Endothelial cell of umbilical vein (primary cell): ENCODE measurements at regions not wholly inside any gene's neighbourhood (a gene's known extent, or its start where the extent isn't known, plus 50 kb on each side); places are given as distances from the start of the nearest gene placed in this dataset.

Experiments used
- BruUV-seq: library from RNA; stranded (reverse); fragments of 400-500 nt; replicated peaks from 2 replicates; lab custom pipeline; 2021; lab: Mats Ljungman, UMichigan
- CTCF ChIA-PET: fragments of 300-600, 350-600 bp; sonication (Branson Sonifier 250); formaldehyde crosslinking; loops from one replicate; lab custom pipeline; 2021; ENCODE audit warnings: antibody characterized with exemption, inconsistent platforms; lab: Charles Lee
- POLR2A ChIA-PET: fragments of 300-600, 350-600 bp; sonication (Branson Sonifier 250); formaldehyde crosslinking; loops from one replicate; lab custom pipeline; 2021; ENCODE audit warnings: antibody characterized with exemption, inconsistent platforms; lab: Charles Lee
- DNase-seq: peaks from one replicate; pipeline ENCODE4 v3.0.0-alpha.2; 2011; ENCODE audit warnings: low read depth, low spot score
- FAIRE-seq: peaks from 2 replicates; lab custom pipeline; 2011; peaks lifted over from hg19 to GRCh38; lab: Jason Lieb, UNC
- H2AFZ ChIP-seq: 2 replicates; pipeline ENCODE4 v1.6.0; 2012; ENCODE audit warnings: low read depth, low read length, control low read depth, inconsistent platforms
- H3K27ac ChIP-seq: 2 replicates; pipeline ENCODE4 v1.5.1; 2011; ENCODE audit warnings: low read depth, mild to moderate bottlenecking, control low read depth, low read length, moderate library complexity; ENCODE audit not compliant: insufficient read depth
- H3K27me3 ChIP-seq, 2 experiments: 2 replicates each; pipeline versions ENCODE4 v1.6.0 to v1.6.1; 2011; ENCODE audit warnings: low read length in 2 of 2, mixed read lengths in 1 of 2; ENCODE audit not compliant: control insufficient read depth in 2 of 2, insufficient read depth in 2 of 2
- H3K36me3 ChIP-seq, 2 experiments: 2 replicates in 1 of 2; 3 replicates in 1 of 2; pipeline ENCODE4 v1.5.1; 2011; ENCODE audit warnings: low read length in 2 of 2, mild to moderate bottlenecking in 1 of 2, moderate library complexity in 1 of 2; ENCODE audit not compliant: control insufficient read depth in 2 of 2, insufficient read depth in 2 of 2; ENCODE audit errors: extremely low read depth in 1 of 2
- H3K4me1 ChIP-seq: 3 replicates; pipeline ENCODE4 v1.5.1; 2011; ENCODE audit warnings: mild to moderate bottlenecking, low read length; ENCODE audit not compliant: control insufficient read depth, insufficient read depth; ENCODE audit errors: extremely low read depth
- H3K4me2 ChIP-seq: 2 replicates; pipeline ENCODE4 v1.6.1; 2011; ENCODE audit warnings: low read length, control low read depth, mixed read lengths; ENCODE audit not compliant: insufficient read depth
- H3K4me3 ChIP-seq, 3 experiments: fragments of 200-600 bp in 1 of 3; sonication (generic), shearing (Covaris generic) in 1 of 3; replicated peaks in 1 of 3; 2 replicates each; pipeline ENCODE4 v1.5.1; 2011 to 2016; ENCODE audit warnings: control low read depth in 3 of 3, low read length in 3 of 3, mild to moderate bottlenecking in 2 of 3, inconsistent platforms in 1 of 3, low read depth in 1 of 3, moderate library complexity in 1 of 3; ENCODE audit not compliant: insufficient read depth in 1 of 3
- H3K79me2 ChIP-seq: 2 replicates; pipeline ENCODE4 v1.6.0; 2012; ENCODE audit warnings: low read length, inconsistent platforms; ENCODE audit not compliant: control insufficient read depth, insufficient read depth
- H3K9ac ChIP-seq: replicated peaks from 2 replicates; pipeline ENCODE3; 2011; ENCODE audit warnings: low read length, control low read depth; ENCODE audit not compliant: insufficient read depth; ENCODE audit errors: extremely low read depth
- H3K9me1 ChIP-seq: replicated peaks from 3 replicates; pipeline ENCODE4 v1.6.0; 2011; ENCODE audit warnings: mild to moderate bottlenecking, low read length; ENCODE audit not compliant: control insufficient read depth, insufficient read depth; ENCODE audit errors: extremely low read depth
- H3K9me3 ChIP-seq: replicated peaks from 2 replicates; pipeline ENCODE4 v1.5.1; 2012; ENCODE audit warnings: low read length, inconsistent platforms; ENCODE audit not compliant: control insufficient read depth, insufficient read depth
- H4K20me1 ChIP-seq: replicated peaks from 2 replicates; pipeline ENCODE3; 2011; ENCODE audit warnings: mild to moderate bottlenecking, low read length; ENCODE audit not compliant: control insufficient read depth, insufficient read depth; ENCODE audit errors: extremely low read depth
- EZH2 ChIP-seq: IDR thresholded peaks from 2 replicates; pipeline ENCODE4 v1.6.1; 2012; ENCODE audit warnings: borderline replicate concordance, low read depth, mild to moderate bottlenecking, moderate library complexity, low read length, inconsistent platforms; ENCODE audit not compliant: severe bottlenecking
- FOS ChIP-seq: IDR thresholded peaks from 2 replicates; pipeline ENCODE4 v1.6.1; 2011; ENCODE audit warnings: mild to moderate bottlenecking, low read length, moderate library complexity, borderline replicate concordance; ENCODE audit not compliant: insufficient read depth
- GATA2 ChIP-seq: IDR thresholded peaks from 2 replicates; pipeline ENCODE4 v1.7.0; 2011; ENCODE audit warnings: low read depth, mild to moderate bottlenecking, moderate library complexity, mixed read lengths, low read length; ENCODE audit not compliant: insufficient read length, insufficient read depth
- JUN ChIP-seq: IDR thresholded peaks from 2 replicates; pipeline ENCODE4 v1.6.1; 2011; ENCODE audit warnings: borderline replicate concordance, low read depth; ENCODE audit not compliant: insufficient read length, insufficient read depth
- MYC ChIP-seq: IDR thresholded peaks from one replicate; pipeline ENCODE4 v1.6.1; 2011; ENCODE audit warnings: mild to moderate bottlenecking, low read depth, low read length
- POLR2A ChIP-seq: IDR thresholded peaks from 2 replicates; pipeline ENCODE4 v1.6.1; 2012; ENCODE audit warnings: low read depth, mild to moderate bottlenecking, control low read depth, low read length
- POLR2AphosphoS5 ChIP-seq: IDR thresholded peaks from 2 replicates; pipeline ENCODE4 v1.6.1; 2012; ENCODE audit warnings: low read depth, mild to moderate bottlenecking, control low read depth, low read length, moderate library complexity; ENCODE audit not compliant: insufficient read depth
- dilution Hi-C: fragments of 300-500 bp; cut with MboI; formaldehyde crosslinking; loops from one replicate; pipeline ENCODE4 v1.15.0; 2019; ENCODE audit warnings: low sequenced_read_pairs; ENCODE audit not compliant: extremely low pct_ligation_motif_present
- intact Hi-C: fragments of 100-400 bp; cut with micrococcal nuclease; formaldehyde crosslinking; loops from one replicate; pipeline ENCODE4 v1.10.0; 2022
- TF ChIP-seq, protein P1 (sequence below): IDR thresholded peaks from 2 replicates; pipeline ENCODE4 v1.6.1; 2011; ENCODE audit not compliant: insufficient read depth, insufficient read length
- TF ChIP-seq, protein P2 (sequence below), 2 donors: IDR thresholded peaks; 1 replicate in 1 of 2; 2 replicates in 1 of 2; pipeline ENCODE4 v1.5.1; 2011; ENCODE audit warnings: low read length in 2 of 2, mild to moderate bottlenecking in 2 of 2, moderate library complexity in 2 of 2, control low read depth in 1 of 2, inconsistent platforms in 1 of 2, low read depth in 1 of 2; ENCODE audit not compliant: insufficient read depth in 1 of 2; ENCODE audit errors: extremely low read depth in 1 of 2

DNA sequence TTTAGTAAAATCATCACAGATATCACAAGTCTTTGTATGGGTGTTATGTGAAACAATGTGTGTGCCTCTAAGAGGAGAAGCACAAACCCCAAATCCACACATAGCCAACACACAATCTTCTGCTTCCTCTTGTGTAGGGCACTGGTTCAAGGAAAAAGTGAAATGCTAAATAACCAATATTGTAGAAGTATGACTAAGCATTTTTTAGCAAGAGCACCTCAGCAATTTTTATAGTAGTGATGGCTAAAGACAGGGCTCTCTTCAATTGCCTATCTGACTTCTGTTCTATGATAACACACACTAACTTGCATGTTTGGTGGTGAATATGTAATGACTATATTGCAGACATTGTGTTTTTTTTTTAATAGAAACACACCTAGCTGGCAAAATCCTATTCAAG, 997.9 kb upstream of the ALCAM start:
- H3K4me3 ChIP-seq = no peak overlapping the region
- H3K9ac ChIP-seq = no peak overlapping the region
- no peaks in the 10 kb centered on the region for H3K79me2 ChIP-seq
- H3K36me3 ChIP-seq = no peaks in the 10 kb centered on the region
- H3K4me2 ChIP-seq = no peak overlapping the region
- H3K27me3 ChIP-seq = no peaks in the 10 kb centered on the region
- no peaks in the 10 kb centered on the region for H3K4me1 ChIP-seq
- CTCF ChIA-PET = interaction anchor here (1.3 kb wide), 1 partner anchor 16 kb away, joined by 4 read pairs; no protein-coding TSS in a partner anchor
- dilution Hi-C loops (no loop called here), intact Hi-C loops (no loop called here)
- DNase-seq (no peak), FAIRE-seq (no peak)
- POLR2A ChIA-PET = no interaction called here
- H2AFZ ChIP-seq = no peak overlapping the region
- TF ChIP-seq, protein P1, sequence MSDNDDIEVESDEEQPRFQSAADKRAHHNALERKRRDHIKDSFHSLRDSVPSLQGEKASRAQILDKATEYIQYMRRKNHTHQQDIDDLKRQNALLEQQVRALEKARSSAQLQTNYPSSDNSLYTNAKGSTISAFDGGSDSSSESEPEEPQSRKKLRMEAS = no peak
- TF ChIP-seq EZH2 = no peak
- H3K27ac ChIP-seq = no peak overlapping the region
- no peaks in the 10 kb centered on the region for H3K9me3 ChIP-seq
- no peaks in the 10 kb centered on the region for H3K9me1 ChIP-seq
- BruUV-seq = no TSS peak
- H4K20me1 ChIP-seq = no peaks in the 10 kb centered on the region

DNA sequence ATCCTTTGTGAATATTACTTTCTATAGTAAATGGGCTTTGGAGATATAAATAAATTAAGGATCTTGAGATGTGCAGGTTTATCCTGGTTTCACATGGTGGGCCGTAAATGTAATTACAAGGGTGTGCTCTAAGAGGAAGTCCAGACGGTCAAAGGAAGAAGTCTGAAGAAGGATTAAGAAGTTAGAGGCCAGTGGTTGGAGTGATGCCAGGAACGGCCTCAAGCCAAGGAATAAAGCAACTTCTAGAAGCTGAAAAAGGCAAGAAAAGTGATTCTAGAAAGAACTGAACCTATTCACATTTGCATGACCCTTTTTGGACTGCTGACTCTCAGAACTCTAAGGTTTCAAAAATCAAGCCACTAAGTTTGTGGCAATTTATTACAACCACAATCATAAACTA, 981.3 kb upstream of the ALCAM start:
- H3K27ac ChIP-seq = no peak overlapping the region
- dilution Hi-C loops (no loop called here), intact Hi-C loops (no loop called here)
- TF ChIP-seq, protein P2, sequence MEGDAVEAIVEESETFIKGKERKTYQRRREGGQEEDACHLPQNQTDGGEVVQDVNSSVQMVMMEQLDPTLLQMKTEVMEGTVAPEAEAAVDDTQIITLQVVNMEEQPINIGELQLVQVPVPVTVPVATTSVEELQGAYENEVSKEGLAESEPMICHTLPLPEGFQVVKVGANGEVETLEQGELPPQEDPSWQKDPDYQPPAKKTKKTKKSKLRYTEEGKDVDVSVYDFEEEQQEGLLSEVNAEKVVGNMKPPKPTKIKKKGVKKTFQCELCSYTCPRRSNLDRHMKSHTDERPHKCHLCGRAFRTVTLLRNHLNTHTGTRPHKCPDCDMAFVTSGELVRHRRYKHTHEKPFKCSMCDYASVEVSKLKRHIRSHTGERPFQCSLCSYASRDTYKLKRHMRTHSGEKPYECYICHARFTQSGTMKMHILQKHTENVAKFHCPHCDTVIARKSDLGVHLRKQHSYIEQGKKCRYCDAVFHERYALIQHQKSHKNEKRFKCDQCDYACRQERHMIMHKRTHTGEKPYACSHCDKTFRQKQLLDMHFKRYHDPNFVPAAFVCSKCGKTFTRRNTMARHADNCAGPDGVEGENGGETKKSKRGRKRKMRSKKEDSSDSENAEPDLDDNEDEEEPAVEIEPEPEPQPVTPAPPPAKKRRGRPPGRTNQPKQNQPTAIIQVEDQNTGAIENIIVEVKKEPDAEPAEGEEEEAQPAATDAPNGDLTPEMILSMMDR (IDR thresholded peaks at IDR 0.05; ENCODE audit: extremely low read depth in 1 of 2, insufficient read depth in 1 of 2, low read depth in 1 of 2, low read length in 2 of 2) = no peak
- TF ChIP-seq POLR2AphosphoS5 (no peak), JUN (no peak), MYC (no peak), EZH2 (no peak), GATA2 (no peak), POLR2A (no peak), FOS (no peak)
- TF ChIP-seq, protein P1 = no peak
- H3K9me1 ChIP-seq = no peaks in the 10 kb centered on the region
- BruUV-seq = no TSS peak
- H3K27me3 ChIP-seq = no peaks in the 10 kb centered on the region
- no peak overlapping the region for H3K9ac ChIP-seq
- H3K79me2 ChIP-seq = no peaks in the 10 kb centered on the region
- H2AFZ ChIP-seq = no peak overlapping the region
- no peaks in the 10 kb centered on the region for H3K9me3 ChIP-seq
- DNase-seq = peak; percentile 6
- no peaks in the 10 kb centered on the region for H3K4me1 ChIP-seq
- H3K36me3 ChIP-seq = no peaks in the 10 kb centered on the region
- POLR2A ChIA-PET = no interaction called here
- H3K4me2 ChIP-seq = no peak overlapping the region
- FAIRE-seq = no peak
- no peaks in the 10 kb centered on the region for H4K20me1 ChIP-seq
- CTCF ChIA-PET = no interaction called here
- H3K4me3 ChIP-seq = no peak overlapping the region
